ENCODE measurements at regions not wholly inside any gene's neighbourhood (a gene's known extent, or its start where the extent isn't known, plus 50 kb on each side); places are given as distances from the start of the nearest gene placed in this dataset.

DNA sequence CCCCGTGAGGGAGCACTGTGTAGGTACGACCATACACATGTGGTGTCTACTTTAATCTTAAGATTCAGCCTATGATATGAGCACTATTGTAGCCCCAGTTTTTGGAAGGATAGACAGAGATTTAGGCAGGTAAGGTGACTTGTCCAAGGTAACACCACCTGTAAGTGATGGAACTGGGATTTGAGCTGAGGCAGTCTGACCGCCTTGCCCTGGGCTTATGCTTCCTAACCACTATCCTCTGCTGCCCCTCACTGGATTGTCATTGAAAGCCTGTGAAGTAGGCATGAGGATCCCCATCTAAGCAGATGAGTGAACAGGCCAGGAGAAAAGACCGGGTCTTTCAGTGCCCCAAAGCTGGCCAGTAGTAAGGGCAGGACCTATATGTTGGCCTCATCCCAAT lies 343.8 kb downstream of the CYRIA start:
- TF ChIP-seq, protein P1, sequence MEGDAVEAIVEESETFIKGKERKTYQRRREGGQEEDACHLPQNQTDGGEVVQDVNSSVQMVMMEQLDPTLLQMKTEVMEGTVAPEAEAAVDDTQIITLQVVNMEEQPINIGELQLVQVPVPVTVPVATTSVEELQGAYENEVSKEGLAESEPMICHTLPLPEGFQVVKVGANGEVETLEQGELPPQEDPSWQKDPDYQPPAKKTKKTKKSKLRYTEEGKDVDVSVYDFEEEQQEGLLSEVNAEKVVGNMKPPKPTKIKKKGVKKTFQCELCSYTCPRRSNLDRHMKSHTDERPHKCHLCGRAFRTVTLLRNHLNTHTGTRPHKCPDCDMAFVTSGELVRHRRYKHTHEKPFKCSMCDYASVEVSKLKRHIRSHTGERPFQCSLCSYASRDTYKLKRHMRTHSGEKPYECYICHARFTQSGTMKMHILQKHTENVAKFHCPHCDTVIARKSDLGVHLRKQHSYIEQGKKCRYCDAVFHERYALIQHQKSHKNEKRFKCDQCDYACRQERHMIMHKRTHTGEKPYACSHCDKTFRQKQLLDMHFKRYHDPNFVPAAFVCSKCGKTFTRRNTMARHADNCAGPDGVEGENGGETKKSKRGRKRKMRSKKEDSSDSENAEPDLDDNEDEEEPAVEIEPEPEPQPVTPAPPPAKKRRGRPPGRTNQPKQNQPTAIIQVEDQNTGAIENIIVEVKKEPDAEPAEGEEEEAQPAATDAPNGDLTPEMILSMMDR (IDR thresholded peaks at IDR 0.05): no peak
- TF ChIP-seq POLR2A (IDR thresholded peaks at IDR 0.05) (no peak), POLR2AphosphoS5 (IDR thresholded peaks at IDR 0.05) (no peak), EP300 (IDR thresholded peaks at IDR 0.05) (no peak)

All from sigmoid colon (tissue), 4 donors.